Testis (tissue), 2 donors: ENCODE measurements at regions not wholly inside any gene's neighbourhood (a gene's known extent, or its start where the extent isn't known, plus 50 kb on each side); places are given as distances from the start of the nearest gene placed in this dataset.

ENCODE experiments used
- DNase-seq: peaks from one replicate; pipeline ENCODE4 v3.0.0-alpha.2; 2019
- H3K27ac ChIP-seq, 2 donors: fragments of 200-600 bp; sonication (generic); one replicate each; pipeline ENCODE4 v1.5.1; 2019
- H3K27me3 ChIP-seq: fragments of 200-600 bp; sonication (generic); one replicate; pipeline ENCODE4 v1.5.1; 2019
- H3K36me3 ChIP-seq: fragments of 200-600 bp; sonication (generic); one replicate; pipeline ENCODE4 v1.5.1; 2017; ENCODE audit warnings: low read depth; ENCODE audit errors: missing control alignments
- H3K4me1 ChIP-seq: fragments of 200-600 bp; sonication (generic); one replicate; pipeline ENCODE4 v1.5.1; 2019
- H3K4me3 ChIP-seq, 2 donors: fragments of 200-600 bp; sonication (generic); one replicate each; pipeline ENCODE4 v1.5.1; 2017 to 2019
- H3K9me3 ChIP-seq: fragments of 200-600 bp; sonication (generic); one replicate; pipeline ENCODE4 v1.5.1; 2017
- POLR2A ChIP-seq: fragments of 450-650 bp; IDR thresholded peaks from one replicate; pipeline ENCODE4 v1.6.1; 2017; ENCODE audit warnings: antibody characterized with exemption, mild to moderate bottlenecking, moderate library complexity
- WGBS, 2 donors: methylation state at CpG; one replicate each; pipeline ENCODE4 v1.1.5; 2018; 5-methylcytosine and 5-hydroxymethylcytosine counted together
- intact Hi-C: fragments of 100-400 bp; cut with DNase I; formaldehyde crosslinking; loops from one replicate; pipeline ENCODE4 v1.15.1; 2023; ENCODE audit warnings: low total_unique reads
- TF ChIP-seq, protein P1 (sequence below), 3 experiments: fragments of 450-650 bp in 2 of 3; fragments of 200-600 bp in 1 of 3; sonication (generic) in 1 of 3; IDR thresholded peaks; one replicate each; pipeline ENCODE4 v1.5.1; 2016 to 2019; ENCODE audit warnings: antibody characterized with exemption in 3 of 3, mild to moderate bottlenecking in 2 of 3, moderate library complexity in 1 of 3

DNA sequence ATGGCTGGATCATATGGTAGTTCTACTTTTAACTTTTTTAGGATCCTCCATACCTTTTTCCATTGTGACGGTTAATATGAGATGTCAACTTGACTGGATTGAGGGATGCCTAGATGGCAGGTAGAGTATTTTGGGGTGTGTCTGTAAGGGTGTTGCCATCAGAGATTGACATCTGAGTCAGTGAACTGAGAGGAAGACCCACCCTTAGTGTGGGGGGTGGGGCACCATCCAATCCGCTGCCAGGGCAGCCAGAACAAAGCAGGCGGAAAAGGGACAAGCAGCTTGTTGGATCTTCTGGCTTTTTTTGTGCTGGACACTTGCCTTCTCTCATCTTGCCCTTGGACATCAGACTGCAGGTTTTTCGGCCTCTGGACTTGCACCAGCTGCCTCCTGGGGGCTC is 168.5 kb upstream of the CXCL13 start:
- intact Hi-C loops, result no loop called here

GRCh38 chr4:77438549-77438948 is 167.1 kb upstream of the CXCL13 start:
- peaks cover 17% of the 10 kb centered on the region for H3K4me1 ChIP-seq
- H3K4me3 ChIP-seq, result no peak overlapping the region
- DNase-seq, result no peak
- TF ChIP-seq POLR2A, result no peak
- TF ChIP-seq, protein P1, sequence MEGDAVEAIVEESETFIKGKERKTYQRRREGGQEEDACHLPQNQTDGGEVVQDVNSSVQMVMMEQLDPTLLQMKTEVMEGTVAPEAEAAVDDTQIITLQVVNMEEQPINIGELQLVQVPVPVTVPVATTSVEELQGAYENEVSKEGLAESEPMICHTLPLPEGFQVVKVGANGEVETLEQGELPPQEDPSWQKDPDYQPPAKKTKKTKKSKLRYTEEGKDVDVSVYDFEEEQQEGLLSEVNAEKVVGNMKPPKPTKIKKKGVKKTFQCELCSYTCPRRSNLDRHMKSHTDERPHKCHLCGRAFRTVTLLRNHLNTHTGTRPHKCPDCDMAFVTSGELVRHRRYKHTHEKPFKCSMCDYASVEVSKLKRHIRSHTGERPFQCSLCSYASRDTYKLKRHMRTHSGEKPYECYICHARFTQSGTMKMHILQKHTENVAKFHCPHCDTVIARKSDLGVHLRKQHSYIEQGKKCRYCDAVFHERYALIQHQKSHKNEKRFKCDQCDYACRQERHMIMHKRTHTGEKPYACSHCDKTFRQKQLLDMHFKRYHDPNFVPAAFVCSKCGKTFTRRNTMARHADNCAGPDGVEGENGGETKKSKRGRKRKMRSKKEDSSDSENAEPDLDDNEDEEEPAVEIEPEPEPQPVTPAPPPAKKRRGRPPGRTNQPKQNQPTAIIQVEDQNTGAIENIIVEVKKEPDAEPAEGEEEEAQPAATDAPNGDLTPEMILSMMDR (IDR thresholded peaks at IDR 0.05), result no peak
- 87 to 95% methylated on average over 9 of the region's 9 CpGs for WGBS, 2 donors
- H3K27ac ChIP-seq, result no peak overlapping the region
- H3K36me3 ChIP-seq, result no peaks in the 10 kb centered on the region
- H3K9me3 ChIP-seq, result no peaks in the 10 kb centered on the region
- intact Hi-C loops, result no loop called here
- no peaks in the 10 kb centered on the region for H3K27me3 ChIP-seq

More for the DNA sequence above, 168.5 kb upstream of the CXCL13 start:
- Histone ChIP-seq H3K4me3 (no peak overlapping the region), H3K27me3 (no peaks in the 10 kb centered on the region), H3K4me1 (peaks cover 29% of the 10 kb centered on the region), H3K36me3 (no peaks in the 10 kb centered on the region), H3K9me3 (no peaks in the 10 kb centered on the region), H3K27ac (no peak overlapping the region)
- no peak for DNase-seq
- WGBS, 2 donors, result 90 to 95% methylated on average over 4 of the region's 4 CpGs
- TF ChIP-seq, protein P1 (IDR thresholded peaks at IDR 0.05), result no peak
- no peak for TF ChIP-seq POLR2A

DNA sequence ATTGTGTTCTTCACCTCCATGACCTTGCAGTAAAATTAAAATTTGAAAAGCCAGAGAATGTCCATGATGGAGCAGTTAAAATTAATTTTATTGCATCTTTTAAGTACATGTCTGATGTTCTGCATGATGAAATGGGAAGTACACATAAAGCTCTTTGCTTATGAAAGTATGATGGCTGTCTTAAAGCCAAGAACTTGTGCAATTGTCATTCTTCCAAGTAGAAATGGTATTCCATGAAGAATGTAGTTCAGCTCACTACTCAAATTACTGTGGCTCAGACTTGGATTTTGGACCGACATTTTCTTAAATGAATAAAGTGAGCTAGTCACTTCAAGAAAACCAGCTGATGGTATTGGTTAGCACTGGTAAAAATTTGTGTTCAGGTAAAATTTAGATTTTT is 161.7 kb upstream of the CXCL13 start:
- no peak for TF ChIP-seq POLR2A
- TF ChIP-seq, protein P1 (IDR thresholded peaks at IDR 0.05), result no peak
- intact Hi-C loops, result no loop called here
- H3K27ac ChIP-seq, result no peak overlapping the region
- H3K36me3 ChIP-seq, result no peaks in the 10 kb centered on the region
- DNase-seq, result no peak
- no peak overlapping the region for H3K4me3 ChIP-seq
- H3K9me3 ChIP-seq, result no peaks in the 10 kb centered on the region
- H3K27me3 ChIP-seq, result no peaks in the 10 kb centered on the region
- no peaks in the 10 kb centered on the region for H3K4me1 ChIP-seq
- WGBS, 2 donors, result 60 to 61% methylated on average over 1 of the region's 1 CpG

DNA sequence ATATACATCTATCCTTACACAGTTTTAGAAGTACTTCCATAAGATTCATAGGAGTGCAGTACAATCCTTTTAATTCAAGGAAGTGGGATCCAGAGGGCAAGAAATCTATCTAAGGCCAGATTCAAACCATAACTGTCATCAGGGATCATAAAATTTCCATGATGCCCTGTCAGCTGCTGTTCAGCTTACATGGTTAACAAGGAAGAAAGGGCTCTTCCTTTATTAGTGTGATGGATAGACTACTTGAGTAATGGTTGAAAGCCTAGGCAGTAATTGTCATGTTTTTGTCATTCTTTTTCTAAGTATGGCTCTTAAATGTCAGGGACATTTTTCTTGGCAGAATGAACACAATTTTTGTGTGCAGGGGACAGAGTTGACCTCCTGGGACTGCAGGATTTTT is 159.8 kb upstream of the CXCL13 start:
- TF ChIP-seq, protein P1 (IDR thresholded peaks at IDR 0.05), result no peak
- no peak for TF ChIP-seq POLR2A
- peak overlapping the region in 1 of 2 donors; percentile 42 for H3K27ac ChIP-seq
- no peaks in the 10 kb centered on the region for H3K4me1 ChIP-seq
- no peaks in the 10 kb centered on the region for H3K9me3 ChIP-seq
- no peaks in the 10 kb centered on the region for H3K27me3 ChIP-seq
- H3K4me3 ChIP-seq, result no peak overlapping the region
- no peak for DNase-seq
- intact Hi-C loops, result no loop called here
- H3K36me3 ChIP-seq, result no peaks in the 10 kb centered on the region

DNA sequence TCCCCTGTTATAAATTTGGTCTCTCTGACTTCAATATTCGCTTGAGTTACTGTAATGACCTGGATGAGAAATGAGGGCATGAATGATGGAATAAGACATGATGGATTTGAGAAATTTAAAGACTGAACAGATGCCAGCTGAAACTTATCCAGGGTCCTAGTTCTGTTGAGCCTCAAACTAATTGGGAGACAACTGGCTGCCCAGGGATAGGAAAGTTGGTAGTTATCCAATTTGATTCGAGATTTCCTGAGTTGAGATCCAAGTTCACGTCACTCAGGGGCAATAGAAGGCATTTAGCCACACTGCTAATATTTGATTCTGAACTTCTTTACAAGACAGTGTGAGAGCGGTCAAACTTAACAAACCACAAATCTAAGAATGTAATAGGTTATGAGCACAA is 159.0 kb upstream of the CXCL13 start:
- Histone ChIP-seq H3K36me3 (no peaks in the 10 kb centered on the region), H3K4me3 (no peak overlapping the region), H3K27me3 (no peaks in the 10 kb centered on the region), H3K27ac (peak overlapping the region in 1 of 2 donors; percentile 43), H3K9me3 (no peaks in the 10 kb centered on the region), H3K4me1 (no peaks in the 10 kb centered on the region)
- intact Hi-C loops, result no loop called here
- TF ChIP-seq, protein P1 (IDR thresholded peaks at IDR 0.05), result no peak
- TF ChIP-seq POLR2A, result no peak
- DNase-seq, result no peak
- whole genome bisulfite sequencing, 2 donors, result 52 to 71% methylated on average over 4 of the region's 4 CpGs
